ENCODE measurements at regions not wholly inside any gene's neighbourhood (a gene's known extent, or its start where the extent isn't known, plus 50 kb on each side); places are given as distances from the start of the nearest gene placed in this dataset.

DNA sequence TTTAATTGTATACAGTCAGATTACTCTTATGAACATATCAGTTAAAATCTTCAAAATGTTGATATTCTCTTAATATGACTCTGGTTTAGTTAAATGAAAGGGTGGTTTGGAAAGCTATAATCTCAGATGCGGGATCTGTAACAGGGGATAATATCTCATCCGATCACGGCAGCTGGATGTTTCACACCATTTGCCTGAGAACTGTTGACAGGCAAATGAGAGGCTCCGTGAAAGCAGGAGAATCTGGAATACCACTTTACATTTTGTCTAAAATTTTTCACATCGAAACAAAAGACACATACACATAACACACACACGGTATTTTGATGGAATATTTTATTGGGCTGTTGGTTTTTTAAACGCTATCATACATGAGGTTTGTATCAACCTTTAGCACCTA, 518.6 kb upstream of the SLC39A10 start:
- TF ChIP-seq CTCF (IDR thresholded peaks at IDR 0.05) (no peak), POLR2A (IDR thresholded peaks at IDR 0.05) (no peak)
